NCI-H1417 (cell line): ENCODE measurements at regions not wholly inside any gene's neighbourhood (a gene's known extent, or its start where the extent isn't known, plus 50 kb on each side); places are given as distances from the start of the nearest gene placed in this dataset.
A peak's percentile ranks its signal among the peaks of the same experiment; 100 is the strongest.

Experiments
- DNase-seq, 3 experiments: peaks; one replicate each; lab custom pipeline; 2025; lab: John Stamatoyannopoulos, UW

- no peak for DNase-seq
These were observed 75.7 kb upstream of the PDE1C start for GRCh38 chr7:32145911-32146310.

GRCh38 chr7:32144676-32145075 is 74.5 kb upstream of the PDE1C start:
- no peak for DNase-seq

GRCh38 chr7:32143301-32143700 is 73.1 kb upstream of the PDE1C start:
- no peak for DNase-seq

GRCh38 chr7:32142649-32143048 is 72.4 kb upstream of the PDE1C start:
- DNase-seq, result no peak

- peak in 1 of 3 experiments; percentile 57 for DNase-seq
These were observed 70.2 kb upstream of the PDE1C start for GRCh38 chr7:32140210-32140939.

GRCh38 chr7:32137059-32137458 is 66.9 kb upstream of the PDE1C start:
- peak in 1 of 3 experiments; percentile 7 for DNase-seq

GRCh38 chr7:32131091-32131490 is 60.9 kb upstream of the PDE1C start:
- DNase-seq, result no peak

GRCh38 chr7:32126843-32127242 is 56.6 kb upstream of the PDE1C start:
- no peak for DNase-seq
